Sigmoid colon (tissue), 4 donors: ENCODE measurements at regions not wholly inside any gene's neighbourhood (a gene's known extent, or its start where the extent isn't known, plus 50 kb on each side); places are given as distances from the start of the nearest gene placed in this dataset.

Source experiments
- CTCF ChIP-seq, 4 experiments: fragments of 450-650 bp in 3 of 4; fragments of 200-600 bp in 1 of 4; IDR thresholded peaks; one replicate each; pipeline ENCODE4 v1.5.1; 2016 to 2019; ENCODE audit warnings: antibody characterized with exemption in 4 of 4, mild to moderate bottlenecking in 3 of 4, moderate library complexity in 2 of 4
- EP300 ChIP-seq, 4 donors: sonication (generic); formaldehyde crosslinking; IDR thresholded peaks; one replicate each; pipeline ENCODE4 v1.6.1; 2017; ENCODE audit warnings: antibody characterized with exemption in 4 of 4
- POLR2A ChIP-seq, 2 donors: fragments of 450-650 bp; IDR thresholded peaks; one replicate each; pipeline ENCODE4 v1.6.1; 2016; ENCODE audit warnings: antibody characterized with exemption in 2 of 2, mild to moderate bottlenecking in 2 of 2, moderate library complexity in 2 of 2
- POLR2AphosphoS5 ChIP-seq, 4 donors: sonication (generic); formaldehyde crosslinking; IDR thresholded peaks; one replicate each; pipeline ENCODE4 v1.6.1; 2017; ENCODE audit warnings: antibody characterized with exemption in 4 of 4

- no peak for TF ChIP-seq CTCF (IDR thresholded peaks at IDR 0.05)
- TF ChIP-seq POLR2A (IDR thresholded peaks at IDR 0.05) = no peak
- TF ChIP-seq EP300 (IDR thresholded peaks at IDR 0.05) = no peak
- no peak for TF ChIP-seq POLR2AphosphoS5 (IDR thresholded peaks at IDR 0.05)
Measured at GRCh38 chr13:108049211-108049610, 166.1 kb downstream of the LIG4 start.
